SK-N-SH (cell line): ENCODE measurements at regions not wholly inside any gene's neighbourhood (a gene's known extent, or its start where the extent isn't known, plus 50 kb on each side); places are given as distances from the start of the nearest gene placed in this dataset.

ENCODE experiments used
- CTCF ChIA-PET: fragments of 300-600, 350-600 bp; formaldehyde crosslinking; extraction: SDS; loops from one replicate; lab custom pipeline; 2021; lab: Yijun Ruan, JAX
- POLR2A ChIA-PET: fragments of 350-600 bp; sonication (Branson Sonifier 250); formaldehyde crosslinking; extraction: SDS; loops from one replicate; lab custom pipeline; 2020; ENCODE audit warnings: antibody characterized with exemption, inconsistent platforms; lab: Yijun Ruan, JAX
- DNase-seq: peaks from one replicate; pipeline ENCODE4 v3.0.0; 2012
- H2AFZ ChIP-seq: fragments of 200-600 bp; sonication (generic); 2 replicates; pipeline ENCODE4 v1.8.1; 2016; ENCODE audit warnings: antibody characterized with exemption, mild to moderate bottlenecking, low read depth
- H3F3A ChIP-seq: fragments of 200-600 bp; sonication (generic); replicated peaks from 2 replicates; pipeline ENCODE3; 2016; ENCODE audit warnings: antibody characterized with exemption, mild to moderate bottlenecking; ENCODE audit not compliant: insufficient read depth
- H3K27ac ChIP-seq, 2 experiments: fragments of 200-500 bp in 1 of 2; fragments of 200-600 bp in 1 of 2; sonication (Bioruptor generic) in 1 of 2; sonication (generic), shearing (Covaris generic) in 1 of 2; 2 replicates each; pipeline versions ENCODE4 v1.5.1 to v1.6.1; 2014 to 2016; ENCODE audit warnings: low read depth in 2 of 2, inconsistent platforms in 1 of 2, low read length in 1 of 2, mild to moderate bottlenecking in 1 of 2, mixed read lengths in 1 of 2
- H3K27me3 ChIP-seq: fragments of 200-600 bp; sonication (generic), shearing (Covaris generic); 2 replicates; pipeline ENCODE4 v1.6.1; 2016; ENCODE audit warnings: mixed run types; ENCODE audit not compliant: insufficient read depth
- H3K36me3 ChIP-seq, 2 experiments: fragments of 200-500 bp in 1 of 2; fragments of 200-600 bp in 1 of 2; sonication (Bioruptor generic) in 1 of 2; sonication (generic) in 1 of 2; replicated peaks in 1 of 2; 2 replicates each; pipeline versions ENCODE3 to v1.5.1; 2014 to 2016; ENCODE audit warnings: low read length in 1 of 2, mild to moderate bottlenecking in 1 of 2; ENCODE audit not compliant: insufficient read depth in 2 of 2, control insufficient read depth in 1 of 2
- H3K4me1 ChIP-seq, 2 experiments: fragments of 200-500 bp in 1 of 2; fragments of 200-600 bp in 1 of 2; sonication (Bioruptor generic) in 1 of 2; sonication (generic), shearing (Covaris generic) in 1 of 2; 2 replicates each; pipeline versions ENCODE4 v1.5.1 to v1.6.1; 2014 to 2016; ENCODE audit warnings: low read depth in 1 of 2, low read length in 1 of 2, mixed run types in 1 of 2; ENCODE audit not compliant: insufficient read depth in 2 of 2, control insufficient read depth in 1 of 2
- H3K4me2 ChIP-seq: fragments of 200-600 bp; sonication (generic), shearing (Covaris generic); 2 replicates; pipeline ENCODE4 v1.6.1; 2017; ENCODE audit warnings: mixed run types
- H3K4me3 ChIP-seq, 2 experiments: fragments of 200-500 bp in 1 of 2; fragments of 200-600 bp in 1 of 2; sonication (Bioruptor generic) in 1 of 2; sonication (generic), shearing (Covaris generic) in 1 of 2; 2 replicates each; pipeline versions ENCODE4 v1.5.1 to v1.8.1; 2014 to 2016; ENCODE audit warnings: low read depth in 2 of 2, inconsistent platforms in 1 of 2, low read length in 1 of 2, mild to moderate bottlenecking in 1 of 2, mixed read lengths in 1 of 2, moderate library complexity in 1 of 2
- H3K79me2 ChIP-seq: fragments of 200-600 bp; sonication (generic); 2 replicates; pipeline ENCODE4 v1.8.1; 2017; ENCODE audit warnings: mild to moderate bottlenecking; ENCODE audit not compliant: insufficient read depth
- H3K9ac ChIP-seq: fragments of 200-600 bp; sonication (generic); 2 replicates; pipeline ENCODE4 v1.6.1; 2017; ENCODE audit warnings: mixed run types
- H3K9me2 ChIP-seq: fragments of 200-600 bp; sonication (generic); 2 replicates; pipeline ENCODE4 v1.6.1; 2017; ENCODE audit warnings: mixed run types
- H3K9me3 ChIP-seq: fragments of 200-600 bp; sonication (generic); 2 replicates; pipeline ENCODE4 v1.6.1; 2017; ENCODE audit warnings: mixed run types, mild to moderate bottlenecking, moderate library complexity
- H4K20me1 ChIP-seq: fragments of 200-600 bp; sonication (generic); 2 replicates; pipeline ENCODE4 v1.6.1; 2017; ENCODE audit warnings: mild to moderate bottlenecking, mixed run types; ENCODE audit not compliant: insufficient read depth
- CHD2 ChIP-seq: fragments of 150-350 bp; IDR thresholded peaks from 2 replicates; pipeline ENCODE4 v1.6.1; 2018; ENCODE audit warnings: low read length; ENCODE audit not compliant: partially characterized antibody
- CTCF ChIP-seq: fragments of 200-600 bp; sonication (generic); IDR thresholded peaks from 2 replicates; pipeline ENCODE4 v1.6.1; 2017; ENCODE audit warnings: antibody characterized with exemption, mild to moderate bottlenecking, moderate library complexity
- EP300 ChIP-seq, 2 experiments: IDR thresholded peaks; 2 replicates each; pipeline versions ENCODE4 v1.4.0 to v1.6.1; 2012; ENCODE audit warnings: borderline replicate concordance in 1 of 2, low read depth in 1 of 2, low read length in 1 of 2
- EZH2phosphoT487 ChIP-seq: fragments of 200-600 bp; sonication (generic); IDR thresholded peaks from 2 replicates; pipeline ENCODE4 v1.6.1; 2017; ENCODE audit warnings: low read depth, mixed run types, mild to moderate bottlenecking, antibody characterized with exemption, moderate library complexity, borderline replicate concordance
- FOSL2 ChIP-seq: IDR thresholded peaks from 2 replicates; pipeline ENCODE4 v1.4.0; 2012; ENCODE audit warnings: low read depth, mild to moderate bottlenecking, moderate library complexity, borderline replicate concordance
- FOXM1 ChIP-seq: IDR thresholded peaks from 2 replicates; pipeline ENCODE4 v1.4.0; 2012; ENCODE audit warnings: low read depth, mild to moderate bottlenecking
- GATA2 ChIP-seq: sonication (generic); formaldehyde crosslinking; IDR thresholded peaks from 2 replicates; pipeline ENCODE4 v1.5.0; 2020; ENCODE audit warnings: mild to moderate bottlenecking, missing genetic modification reagents
- IRF3 ChIP-seq: fragments of 150-350 bp; IDR thresholded peaks from 2 replicates; pipeline ENCODE4 v1.6.1; 2016; ENCODE audit warnings: mild to moderate bottlenecking, low read depth, low read length
- MAX ChIP-seq: IDR thresholded peaks from 2 replicates; pipeline ENCODE4 v1.4.0; 2012; ENCODE audit warnings: low read depth
- MEF2A ChIP-seq: IDR thresholded peaks from 2 replicates; pipeline ENCODE4 v1.4.0; 2012; ENCODE audit warnings: low read depth, borderline replicate concordance
- NFIC ChIP-seq: IDR thresholded peaks from 2 replicates; pipeline ENCODE4 v1.4.0; 2012; ENCODE audit warnings: borderline replicate concordance
- RFX5 ChIP-seq: IDR thresholded peaks from 2 replicates; pipeline ENCODE4 v1.6.1; 2012; ENCODE audit warnings: mild to moderate bottlenecking, improper control_type of control experiment, low read length
- SIN3A ChIP-seq: IDR thresholded peaks from 2 replicates; pipeline ENCODE4 v1.6.1; 2012; ENCODE audit warnings: low read depth, mild to moderate bottlenecking, low read length, moderate library complexity, borderline replicate concordance
- TAF1 ChIP-seq: IDR thresholded peaks from 2 replicates; pipeline ENCODE4 v1.6.1; 2012; ENCODE audit warnings: low read depth, mild to moderate bottlenecking, low read length, moderate library complexity, borderline replicate concordance
- YY1 ChIP-seq: IDR thresholded peaks from 2 replicates; pipeline ENCODE4 v1.4.0; 2012; ENCODE audit warnings: low read depth, mild to moderate bottlenecking
- ZBTB33 ChIP-seq: IDR thresholded peaks from 2 replicates; pipeline ENCODE4 v1.4.0; 2012; ENCODE audit warnings: low read depth, borderline replicate concordance
- WGBS: methylation state at CpG from one replicate; pipeline ENCODE4 v1.1.6; 2017; ENCODE audit warnings: low lambda C conversion rate; 5-methylcytosine and 5-hydroxymethylcytosine counted together

GRCh38 chr17:77839698-77840512 is 118.6 kb upstream of the TNRC6C start:
- CTCF ChIA-PET, result interaction anchor here (1.9 kb wide), 1 partner anchor 297 kb away, joined by 4 read pairs; no protein-coding TSS in a partner anchor
- Histone ChIP-seq H3K4me1 (peaks cover 0 to 15% of the 10 kb centered on the region in 2 experiments; a peak in 2 of 4 replicates), H3F3A (peaks cover 4% of the 10 kb centered on the region), H4K20me1 (no peaks in the 10 kb centered on the region), H3K27ac (no peak overlapping the region), H3K9me2 (no peaks in the 10 kb centered on the region), H3K4me3 (no peak overlapping the region), H2AFZ (no peak overlapping the region), H3K4me2 (no peak overlapping the region), H3K36me3 (no peaks in the 10 kb centered on the region), H3K27me3 (no peaks in the 10 kb centered on the region), H3K9me3 (no peaks in the 10 kb centered on the region), H3K9ac (no peak overlapping the region), H3K79me2 (no peaks in the 10 kb centered on the region)
- no peak for DNase-seq
- POLR2A ChIA-PET, result no interaction called here
- WGBS, result 87% methylated on average over 16 of the region's 16 CpGs
- TF ChIP-seq EP300 (IDR thresholded peaks at IDR 0.05; ENCODE audit: borderline replicate concordance in 1 of 2, low read depth in 1 of 2, low read length in 1 of 2), result no peak
- no peak for TF ChIP-seq TAF1
- TF ChIP-seq ZBTB33, result no peak
- TF ChIP-seq YY1, result no peak
- TF ChIP-seq SIN3A, result no peak
- no peak for TF ChIP-seq IRF3
- TF ChIP-seq FOXM1, result no peak
- no peak for TF ChIP-seq MEF2A
- TF ChIP-seq MAX, result no peak
- no peak for TF ChIP-seq CHD2
- no peak for TF ChIP-seq NFIC
- no peak for TF ChIP-seq RFX5
- TF ChIP-seq GATA2 (CRISPR knock-in tag), result no peak
- TF ChIP-seq EZH2phosphoT487, result no peak
- no peak for TF ChIP-seq FOSL2
- TF ChIP-seq CTCF, result no peak
